ENCODE measurements at regions not wholly inside any gene's neighbourhood (a gene's known extent, or its start where the extent isn't known, plus 50 kb on each side); places are given as distances from the start of the nearest gene placed in this dataset.

- Histone ChIP-seq H3K23ac (ENCODE audit: low read depth, low read length) (no peak overlapping the region), H3K4ac (ENCODE audit: low read depth, low read length) (no peak overlapping the region), H4K5ac (ENCODE audit: low read depth, low read length) (no peak overlapping the region), H3K27me3 (ENCODE audit: control insufficient read depth, insufficient read depth, low read length) (no peaks in the 10 kb centered on the region), H3K27ac (ENCODE audit: insufficient read depth, low read length) (no peak overlapping the region), H3K4me2 (ENCODE audit: low read depth, low read length) (no peak overlapping the region), H2AFZ (replicated peaks; ENCODE audit: low read length, poor library complexity) (no peak overlapping the region), H2BK20ac (ENCODE audit: low read depth, low read length) (no peak overlapping the region), H2AK9ac (replicated peaks; ENCODE audit: low read depth, low read length, poor library complexity) (no peak overlapping the region), H3K4me1 (ENCODE audit: control insufficient read depth, insufficient read depth, low read length) (no peaks in the 10 kb centered on the region), H3K9ac (ENCODE audit: low read depth, low read length) (no peak overlapping the region), H3K4me3 (ENCODE audit: insufficient read depth, low read depth, low read length) (no peak overlapping the region), H3K9me1 (ENCODE audit: insufficient read depth, low read length) (no peaks in the 10 kb centered on the region), H2BK120ac (ENCODE audit: low read depth, low read length) (no peak overlapping the region), H3K36me3 (ENCODE audit: control insufficient read depth, insufficient read depth, low read length) (no peaks in the 10 kb centered on the region), H3K18ac (ENCODE audit: low read depth, low read length) (no peak overlapping the region), H4K20me1 (ENCODE audit: insufficient read depth, low read length) (no peaks in the 10 kb centered on the region), H4K8ac (ENCODE audit: low read depth in 2 of 2, low read length in 2 of 2) (no peak overlapping the region), H3K56ac (ENCODE audit: extremely low read depth, insufficient read depth, low read length) (no peak overlapping the region), H2BK15ac (ENCODE audit: low read depth, low read length) (no peak overlapping the region), H3K14ac (replicated peaks; ENCODE audit: low read depth, low read length) (no peak overlapping the region), H2AK5ac (ENCODE audit: low read depth, low read length) (no peak overlapping the region), H2BK5ac (ENCODE audit: low read depth, low read length, poor library complexity, severe bottlenecking) (no peak overlapping the region), H3K79me1 (ENCODE audit: low read depth in 1 of 2, low read length in 2 of 2) (no peaks in the 10 kb centered on the region), H4K91ac (ENCODE audit: insufficient read depth, low read depth, low read length) (no peak overlapping the region), H3K9me3 (ENCODE audit: control insufficient read depth, insufficient read depth, low read length) (peaks cover 5% of the 10 kb centered on the region)
- TF ChIP-seq ELK1 (IDR thresholded peaks at IDR 0.05; ENCODE audit: borderline replicate concordance, low read depth, low read length) = no peak
- no peak for TF ChIP-seq NFE2L2 (IDR thresholded peaks at IDR 0.05; ENCODE audit: low read depth, low read length)
- TF ChIP-seq USF2 (IDR thresholded peaks at IDR 0.05; ENCODE audit: low read depth, low read length) = no peak
- no peak for TF ChIP-seq MAZ (IDR thresholded peaks at IDR 0.05; ENCODE audit: borderline replicate concordance, low read depth, low read length)
- TF ChIP-seq CHD1 (IDR thresholded peaks at IDR 0.05; ENCODE audit: low read depth, low read length) = no peak
- TF ChIP-seq FOS (IDR thresholded peaks at IDR 0.05; ENCODE audit: low read depth, low read length) = no peak
- TF ChIP-seq SMC3 (IDR thresholded peaks at IDR 0.05; ENCODE audit: low read depth, low read length) = no peak
- TF ChIP-seq BHLHE40 (IDR thresholded peaks at IDR 0.05; ENCODE audit: low read depth, low read length) = no peak
- TF ChIP-seq CTCF (conservative IDR thresholded peaks at IDR 0.05; ENCODE audit: low read depth, low read length) = no peak
- TF ChIP-seq MXI1 (IDR thresholded peaks at IDR 0.05; ENCODE audit: borderline replicate concordance, low read depth, low read length) = no peak
- no peak for TF ChIP-seq POLR2A (IDR thresholded peaks at IDR 0.05; ENCODE audit: low read depth, low read length)
- no peak for TF ChIP-seq RFX5 (IDR thresholded peaks at IDR 0.05; ENCODE audit: low read depth, low read length)
- no peak for TF ChIP-seq CEBPB (IDR thresholded peaks at IDR 0.05; ENCODE audit: low read depth, low read length)
- no peak for TF ChIP-seq MAFK (IDR thresholded peaks at IDR 0.05; ENCODE audit: low read depth, low read length)
- TF ChIP-seq RAD21 (IDR thresholded peaks at IDR 0.05; ENCODE audit: low read length) = no peak
- TF ChIP-seq RCOR1 (IDR thresholded peaks at IDR 0.05; ENCODE audit: insufficient replicate concordance, low read length) = no peak
- ATAC-seq (ENCODE audit: low read depth) (no peak), DNase-seq (no peak)
- ChIA-PET CTCF (no interaction called here), POLR2A (ENCODE audit: unreplicated experiment) (no interaction called here)
- no CpG with 5 or more reads among the region's 3 CpGs for WGBS, 2 experiments (ENCODE audit: extremely low coverage in 2 of 2, insufficient read length in 1 of 2)
- in situ Hi-C loops (cut with MboI; ENCODE audit: low sequenced_read_pairs) (no loop called here), intact Hi-C loops (cut with micrococcal nuclease) (no loop called here), dilution Hi-C loops (cut with HindIII; ENCODE audit: low sequenced_read_pairs, unreplicated experiment) (no loop called here)
- BruUV-seq (replicated peaks) = no TSS peak
Measured at GRCh38 chr10:107497024-107497423, 332.5 kb upstream of the SORCS1 start.

Data from IMR-90 (cell line).